B cell (primary cell): ENCODE measurements at regions not wholly inside any gene's neighbourhood (a gene's known extent, or its start where the extent isn't known, plus 50 kb on each side); places are given as distances from the start of the nearest gene placed in this dataset.

Source experiments
- ATAC-seq: fragments of 200-7000 bp; cut with Tn5 transposase; one replicate; pipeline ENCODE4 v1.10.0; 2021; ENCODE audit warnings: low read depth, mild to moderate bottlenecking, moderate number of reproducible peaks, moderate library complexity
- CTCF ChIA-PET: fragments of 350-600 bp; sonication (Branson Sonifier 250); formaldehyde crosslinking; loops from one replicate; lab custom pipeline; 2021; ENCODE audit warnings: antibody characterized with exemption, inconsistent platforms; lab: Charles Lee
- POLR2A ChIA-PET: fragments of 350-600 bp; sonication (Branson Sonifier 250); formaldehyde crosslinking; loops from one replicate; lab custom pipeline; 2021; ENCODE audit warnings: antibody characterized with exemption; lab: Charles Lee
- DNase-seq: peaks from one replicate; pipeline ENCODE4 v3.0.0; 2013
- H2AFZ ChIP-seq: 2 replicates; pipeline ENCODE4 v1.6.1; 2012; ENCODE audit warnings: mild to moderate bottlenecking, low read depth, low read length; ENCODE audit not compliant: insufficient read depth, poor library complexity, severe bottlenecking
- H3K27ac ChIP-seq, 2 donors: 1 replicate in 1 of 2; 2 replicates in 1 of 2; pipeline ENCODE4 v1.5.1; 2012 to 2013; ENCODE audit warnings: low read length in 2 of 2, mild to moderate bottlenecking in 2 of 2, moderate library complexity in 1 of 2
- H3K27me3 ChIP-seq, 4 experiments: fragments of 200-600 bp in 1 of 4; sonication (generic) in 1 of 4; replicated peaks in 1 of 4; 1 replicate in 2 of 4; 2 replicates in 2 of 4; pipeline versions ENCODE4 v1.6.1 to v1.7.0; 2013 to 2016; ENCODE audit warnings: low read length in 3 of 4, mild to moderate bottlenecking in 2 of 4, mixed read lengths in 1 of 4, moderate library complexity in 1 of 4; ENCODE audit not compliant: insufficient read depth in 4 of 4, control insufficient read depth in 3 of 4; ENCODE audit errors: control extremely low read depth in 1 of 4
- H3K36me3 ChIP-seq, 2 experiments: replicated peaks in 1 of 2; 1 replicate in 1 of 2; 2 replicates in 1 of 2; pipeline versions ENCODE4 v1.6.1 to v1.7.1; 2013; ENCODE audit warnings: low read length in 1 of 2; ENCODE audit not compliant: insufficient read depth in 2 of 2, control insufficient read depth in 1 of 2; ENCODE audit errors: control extremely low read depth in 1 of 2, extremely low read depth in 1 of 2
- H3K4me1 ChIP-seq, 2 donors: fragments of 200-600 bp in 1 of 2; sonication (generic) in 1 of 2; 1 replicate in 1 of 2; 2 replicates in 1 of 2; pipeline versions ENCODE4 v1.5.1 to v1.6.1; 2013 to 2017; ENCODE audit warnings: low read length in 2 of 2; ENCODE audit not compliant: control insufficient read depth in 2 of 2, insufficient read depth in 2 of 2
- H3K4me2 ChIP-seq: replicated peaks from 2 replicates; pipeline ENCODE3; 2012; ENCODE audit warnings: mild to moderate bottlenecking, low read depth, low read length; ENCODE audit not compliant: poor library complexity, severe bottlenecking
- H3K4me3 ChIP-seq, 5 experiments: fragments of 200-600 bp in 1 of 5; sonication (generic) in 1 of 5; 1 replicate in 3 of 5; 2 replicates in 2 of 5; pipeline versions ENCODE4 v1.5.1 to v1.7.0; 2011 to 2016; ENCODE audit warnings: low read length in 4 of 5, mild to moderate bottlenecking in 4 of 5, low read depth in 2 of 5, control low read depth in 1 of 5, moderate library complexity in 1 of 5; ENCODE audit not compliant: insufficient read depth in 1 of 5; ENCODE audit errors: control extremely low read depth in 1 of 5, extremely low read depth in 1 of 5
- H3K79me2 ChIP-seq: fragments of 200-600 bp; sonication (generic); one replicate; pipeline ENCODE4 v1.6.0; 2016; ENCODE audit warnings: low read length; ENCODE audit not compliant: control insufficient read depth, insufficient read depth
- H3K9ac ChIP-seq: fragments of 200-600 bp; sonication (generic); 2 replicates; pipeline ENCODE4 v1.6.1; 2017; ENCODE audit warnings: mild to moderate bottlenecking, low read length, moderate library complexity
- H3K9me3 ChIP-seq, 3 donors: one replicate each; pipeline versions ENCODE4 v1.6.1 to v1.7.1; 2013; ENCODE audit warnings: low read length in 2 of 3; ENCODE audit not compliant: control insufficient read depth in 2 of 3, insufficient read depth in 1 of 3; ENCODE audit errors: control extremely low read depth in 1 of 3
- H4K20me1 ChIP-seq: 2 replicates; pipeline ENCODE4 v1.6.0; 2012; ENCODE audit warnings: mild to moderate bottlenecking, low read length; ENCODE audit not compliant: insufficient read depth, control insufficient read depth, poor library complexity, severe bottlenecking
- H3K27ac Mint-ChIP-seq: one replicate; pipeline ENCODE4 v1.8.0; 2021; ENCODE audit warnings: mixed read lengths
- H3K27me3 Mint-ChIP-seq: one replicate; pipeline ENCODE4 v1.8.0; 2021; ENCODE audit warnings: mixed read lengths
- H3K4me1 Mint-ChIP-seq: one replicate; pipeline ENCODE4 v1.8.0; 2021; ENCODE audit warnings: mixed read lengths
- H3K4me3 Mint-ChIP-seq: one replicate; pipeline ENCODE4 v1.8.0; 2021; ENCODE audit warnings: mixed read lengths
- H3K9me3 Mint-ChIP-seq: one replicate; pipeline ENCODE4 v1.8.0; 2022; ENCODE audit warnings: mixed read lengths; ENCODE audit not compliant: insufficient read depth
- EZH2 ChIP-seq: IDR thresholded peaks from 2 replicates; pipeline ENCODE4 v1.6.1; 2012; ENCODE audit warnings: borderline replicate concordance, low read depth, mild to moderate bottlenecking, moderate library complexity, low read length; ENCODE audit not compliant: insufficient read depth, poor library complexity, severe bottlenecking
- WGBS: methylation state at CpG from one replicate; pipeline ENCODE4 v1.1.5; 2013; ENCODE audit warnings: missing lambda C conversion rate; ENCODE audit not compliant: insufficient coverage; 5-methylcytosine and 5-hydroxymethylcytosine counted together
- intact Hi-C: fragments of 100-400 bp; cut with micrococcal nuclease; formaldehyde crosslinking; loops from one replicate; pipeline ENCODE4 v1.10.0; 2022
- TF ChIP-seq, protein P1 (sequence below): fragments of 200-600 bp; IDR thresholded peaks from one replicate; pipeline ENCODE4 v1.8.0; 2022; ENCODE audit warnings: antibody characterized with exemption, mild to moderate bottlenecking

GRCh38 chr11:109303342-109303741 lies 118.6 kb upstream of the C11orf87 start:
- H3K9me3 ChIP-seq, result no peaks in the 10 kb centered on the region
- Mint-ChIP-seq H3K9me3 (no peaks in the 10 kb centered on the region), H3K27ac (no peak overlapping the region), H3K4me3 (no peak overlapping the region), H3K4me1 (no peaks in the 10 kb centered on the region), H3K27me3 (no peaks in the 10 kb centered on the region)
- no peak overlapping the region for H3K4me2 ChIP-seq
- no peaks in the 10 kb centered on the region for H3K4me1 ChIP-seq
- WGBS, result 100% methylated on average over 1 of the region's 1 CpG
- no peak for DNase-seq
- intact Hi-C loops, result no loop called here
- no peak overlapping the region for H3K9ac ChIP-seq
- no peaks in the 10 kb centered on the region for H3K36me3 ChIP-seq
- no peaks in the 10 kb centered on the region for H3K27me3 ChIP-seq
- CTCF ChIA-PET, result no interaction called here
- no peak for ATAC-seq
- H3K79me2 ChIP-seq, result no peaks in the 10 kb centered on the region
- TF ChIP-seq EZH2, result no peak
- TF ChIP-seq, protein P1, sequence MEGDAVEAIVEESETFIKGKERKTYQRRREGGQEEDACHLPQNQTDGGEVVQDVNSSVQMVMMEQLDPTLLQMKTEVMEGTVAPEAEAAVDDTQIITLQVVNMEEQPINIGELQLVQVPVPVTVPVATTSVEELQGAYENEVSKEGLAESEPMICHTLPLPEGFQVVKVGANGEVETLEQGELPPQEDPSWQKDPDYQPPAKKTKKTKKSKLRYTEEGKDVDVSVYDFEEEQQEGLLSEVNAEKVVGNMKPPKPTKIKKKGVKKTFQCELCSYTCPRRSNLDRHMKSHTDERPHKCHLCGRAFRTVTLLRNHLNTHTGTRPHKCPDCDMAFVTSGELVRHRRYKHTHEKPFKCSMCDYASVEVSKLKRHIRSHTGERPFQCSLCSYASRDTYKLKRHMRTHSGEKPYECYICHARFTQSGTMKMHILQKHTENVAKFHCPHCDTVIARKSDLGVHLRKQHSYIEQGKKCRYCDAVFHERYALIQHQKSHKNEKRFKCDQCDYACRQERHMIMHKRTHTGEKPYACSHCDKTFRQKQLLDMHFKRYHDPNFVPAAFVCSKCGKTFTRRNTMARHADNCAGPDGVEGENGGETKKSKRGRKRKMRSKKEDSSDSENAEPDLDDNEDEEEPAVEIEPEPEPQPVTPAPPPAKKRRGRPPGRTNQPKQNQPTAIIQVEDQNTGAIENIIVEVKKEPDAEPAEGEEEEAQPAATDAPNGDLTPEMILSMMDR, result no peak
- POLR2A ChIA-PET, result no interaction called here
- H4K20me1 ChIP-seq, result no peaks in the 10 kb centered on the region
- no peak overlapping the region for H2AFZ ChIP-seq
- H3K4me3 ChIP-seq, result no peak overlapping the region
- no peak overlapping the region for H3K27ac ChIP-seq

- no peak for TF ChIP-seq EZH2
- TF ChIP-seq, protein P1, result no peak
- Mint-ChIP-seq H3K27ac (no peak overlapping the region), H3K4me3 (no peak overlapping the region), H3K27me3 (no peaks in the 10 kb centered on the region), H3K9me3 (no peaks in the 10 kb centered on the region), H3K4me1 (no peaks in the 10 kb centered on the region)
- no peak overlapping the region for H3K27ac ChIP-seq
- H3K9ac ChIP-seq, result no peak overlapping the region
- no CpG with 5 or more reads among the region's 1 CpG for WGBS
- H3K4me3 ChIP-seq, result no peak overlapping the region
- ChIA-PET POLR2A (no interaction called here), CTCF (no interaction called here)
- H3K27me3 ChIP-seq, result no peaks in the 10 kb centered on the region
- DNase-seq (no peak), ATAC-seq (no peak)
- no peaks in the 10 kb centered on the region for H3K9me3 ChIP-seq
- H3K4me2 ChIP-seq, result no peak overlapping the region
- H3K36me3 ChIP-seq, result no peaks in the 10 kb centered on the region
- H3K4me1 ChIP-seq, result no peaks in the 10 kb centered on the region
- H2AFZ ChIP-seq, result no peak overlapping the region
- intact Hi-C loops, result no loop called here
- no peaks in the 10 kb centered on the region for H4K20me1 ChIP-seq
- no peaks in the 10 kb centered on the region for H3K79me2 ChIP-seq
Measured at GRCh38 chr11:109304159-109304558, 117.8 kb upstream of the C11orf87 start.
